PFSK-1 (cell line): ENCODE measurements at regions not wholly inside any gene's neighbourhood (a gene's known extent, or its start where the extent isn't known, plus 50 kb on each side); places are given as distances from the start of the nearest gene placed in this dataset.

Experiments
- POLR2AphosphoS5 ChIP-seq: IDR thresholded peaks from 2 replicates; pipeline ENCODE4 v1.6.1; 2012; ENCODE audit warnings: low read depth, mild to moderate bottlenecking, control low read depth, low read length, moderate library complexity
- TAF1 ChIP-seq: IDR thresholded peaks from 2 replicates; pipeline ENCODE4 v1.6.1; 2012; ENCODE audit warnings: low read length, control low read depth, borderline replicate concordance; ENCODE audit not compliant: insufficient read depth

- TF ChIP-seq POLR2AphosphoS5 (no peak), TAF1 (no peak)
Measured at GRCh38 chr6:21527731-21528130, 65.8 kb upstream of the SOX4 start.
